GM12878 (cell line): ENCODE measurements at regions not wholly inside any gene's neighbourhood (a gene's known extent, or its start where the extent isn't known, plus 50 kb on each side); places are given as distances from the start of the nearest gene placed in this dataset.

Experiments
- CTCF ChIP-seq, 3 experiments: IDR thresholded peaks in 2 of 3; conservative IDR thresholded peaks in 1 of 3; 2 replicates each; pipeline ENCODE4 v1.5.1; 2011; ENCODE audit warnings: low read depth in 3 of 3, low read length in 3 of 3, mild to moderate bottlenecking in 3 of 3, control low read depth in 2 of 3, moderate library complexity in 2 of 3, inconsistent platforms in 1 of 3, mixed read lengths in 1 of 3; ENCODE audit not compliant: control insufficient read depth in 2 of 3, insufficient read depth in 1 of 3; ENCODE audit errors: extremely low read depth in 1 of 3
- NKRF ChIP-seq: fragments of 450-650 bp; conservative IDR thresholded peaks from 2 replicates; pipeline ENCODE4 v1.6.1; 2017; ENCODE audit warnings: mild to moderate bottlenecking, moderate library complexity
- POLR2A ChIP-seq: IDR thresholded peaks from 2 replicates; pipeline ENCODE4 v1.6.1; 2011; ENCODE audit warnings: low read depth, mild to moderate bottlenecking, low read length
- TF ChIP-seq, protein P1 (sequence below): IDR thresholded peaks from 2 replicates; pipeline ENCODE4 v1.6.1; 2012; ENCODE audit warnings: low read depth, low read length, improper control_type of control experiment

- TF ChIP-seq CTCF (IDR thresholded peaks at IDR 0.05 in 2 of 3, conservative IDR thresholded peaks at IDR 0.05 in 1 of 3; ENCODE audit: control insufficient read depth in 2 of 3, extremely low read depth in 1 of 3, insufficient read depth in 1 of 3, low read depth in 3 of 3, low read length in 3 of 3) = no peak
- TF ChIP-seq, protein P1, sequence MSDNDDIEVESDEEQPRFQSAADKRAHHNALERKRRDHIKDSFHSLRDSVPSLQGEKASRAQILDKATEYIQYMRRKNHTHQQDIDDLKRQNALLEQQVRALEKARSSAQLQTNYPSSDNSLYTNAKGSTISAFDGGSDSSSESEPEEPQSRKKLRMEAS = no peak
- no peak for TF ChIP-seq POLR2A
- no peak for TF ChIP-seq NKRF
These were observed 210.3 kb upstream of the SFSWAP start for GRCh38 chr12:131500564-131500963.
